Natural killer cell treated with Interleukin-12 subunit alpha and Interleukin-12 subunit beta and Interleukin-15 and Interleukin-18, amount 100 ng/mL, for 72 hours (primary cell): ENCODE measurements at regions not wholly inside any gene's neighbourhood (a gene's known extent, or its start where the extent isn't known, plus 50 kb on each side); places are given as distances from the start of the nearest gene placed in this dataset.

ENCODE experiments used
- ATAC-seq, 2 donors: fragments of 150-1000 bp; cut with Tn5 transposase in 1 of 2; sonication (Bioruptor Pico), chemical (Tn5 transposase) in 1 of 2; 2 replicates each; pipeline ENCODE4 v1.10.0; 2021
- DNase-seq: peaks from one replicate; pipeline ENCODE4 v3.0.0; 2022; ENCODE audit warnings: low spot score
- H3K27ac Mint-ChIP-seq, 2 donors: 1 replicate in 1 of 2; 2 replicates in 1 of 2; pipeline ENCODE4 v1.8.0; 2022; ENCODE audit warnings: mixed read lengths in 2 of 2, mild to moderate bottlenecking in 1 of 2, moderate library complexity in 1 of 2
- H3K27me3 Mint-ChIP-seq, 2 donors: 1 replicate in 1 of 2; 2 replicates in 1 of 2; pipeline ENCODE4 v1.8.0; 2022; ENCODE audit warnings: mixed read lengths in 2 of 2
- H3K36me3 Mint-ChIP-seq: one replicate; pipeline ENCODE4 v1.8.0; 2022; ENCODE audit warnings: mixed read lengths
- H3K4me1 Mint-ChIP-seq, 2 donors: 1 replicate in 1 of 2; 2 replicates in 1 of 2; pipeline ENCODE4 v1.8.0; 2022; ENCODE audit warnings: low read depth in 2 of 2, mixed read lengths in 2 of 2, mild to moderate bottlenecking in 1 of 2
- H3K4me3 Mint-ChIP-seq: one replicate; pipeline ENCODE4 v1.8.0; 2022; ENCODE audit warnings: mixed read lengths
- H3K9me3 Mint-ChIP-seq: 2 replicates; pipeline ENCODE4 v1.8.0; 2022; ENCODE audit warnings: mixed read lengths

- ATAC-seq, result no peak
- Mint-ChIP-seq H3K27me3 (peaks cover 21 to 43% of the 10 kb centered on the region in 2 donors), H3K4me3 (no peak overlapping the region), H3K36me3 (no peaks in the 10 kb centered on the region), H3K27ac (no peak overlapping the region), H3K9me3 (no peaks in the 10 kb centered on the region), H3K4me1 (no peaks in the 10 kb centered on the region)
- DNase-seq, result no peak
These were observed 58.2 kb upstream of the STOX2 start for GRCh38 chr4:183846951-183847350.

- Mint-ChIP-seq H3K27ac (no peak overlapping the region), H3K9me3 (no peaks in the 10 kb centered on the region), H3K36me3 (no peaks in the 10 kb centered on the region), H3K27me3 (peaks cover 21 to 43% of the 10 kb centered on the region in 2 donors), H3K4me1 (no peaks in the 10 kb centered on the region), H3K4me3 (no peak overlapping the region)
- no peak for DNase-seq
- ATAC-seq, result no peak
These were observed 56.3 kb upstream of the STOX2 start for GRCh38 chr4:183848805-183849204.

- DNase-seq (no peak), ATAC-seq (no peak)
- no peaks in the 10 kb centered on the region for H3K9me3 Mint-ChIP-seq
- no peak overlapping the region for H3K27ac Mint-ChIP-seq
- peaks cover 25 to 29% of the 10 kb centered on the region in 2 donors for H3K27me3 Mint-ChIP-seq
- no peaks in the 10 kb centered on the region for H3K36me3 Mint-ChIP-seq
- no peaks in the 10 kb centered on the region for H3K4me1 Mint-ChIP-seq
- no peak overlapping the region for H3K4me3 Mint-ChIP-seq
These were observed 52.1 kb upstream of the STOX2 start for GRCh38 chr4:183852910-183853547.

- DNase-seq (no peak), ATAC-seq (no peak)
- Mint-ChIP-seq H3K9me3 (no peaks in the 10 kb centered on the region), H3K27ac (no peak overlapping the region), H3K4me1 (no peaks in the 10 kb centered on the region), H3K36me3 (no peaks in the 10 kb centered on the region), H3K27me3 (peaks cover 24 to 29% of the 10 kb centered on the region in 2 donors), H3K4me3 (no peak overlapping the region)
These were observed 51.6 kb upstream of the STOX2 start for GRCh38 chr4:183853548-183853940.
